Pancreas (tissue), 10 donors: ENCODE measurements at regions not wholly inside any gene's neighbourhood (a gene's known extent, or its start where the extent isn't known, plus 50 kb on each side); places are given as distances from the start of the nearest gene placed in this dataset.
A peak's percentile ranks its signal among the peaks of the same experiment; 100 is the strongest.

ENCODE experiments used
- ATAC-seq, 4 donors: fragments of 200-7000 bp; cut with Tn5 transposase; one replicate each; pipeline versions ENCODE4 v1.8.0 to v1.9.1; 2020; ENCODE audit warnings: mild to moderate bottlenecking in 4 of 4, moderate library complexity in 4 of 4
- DNase-seq, 6 donors: peaks; one replicate each; pipeline ENCODE4 v3.0.0-alpha.2; 2020
- FAIRE-seq: peaks from 2 replicates; lab custom pipeline; 2012; peaks lifted over from hg19 to GRCh38; lab: Jason Lieb, UNC
- H3K27ac ChIP-seq, 4 donors: fragments of 200-600 bp; sonication (generic); 1 replicate in 3 of 4; 2 replicates in 1 of 4; pipeline versions ENCODE4 v1.5.0 to v1.8.0; 2020
- H3K27me3 ChIP-seq, 4 donors: fragments of 200-600 bp; one replicate each; pipeline ENCODE4 v1.8.0; 2021
- H3K36me3 ChIP-seq, 3 donors: fragments of 200-600 bp; sonication (generic) in 1 of 3; one replicate each; pipeline versions ENCODE4 v1.5.0 to v1.8.0; 2020 to 2021
- H3K4me1 ChIP-seq, 3 donors: fragments of 200-600 bp; one replicate each; pipeline ENCODE4 v1.8.0; 2021
- H3K4me3 ChIP-seq, 4 donors: fragments of 200-600 bp; sonication (generic) in 2 of 4; one replicate each; pipeline versions ENCODE4 v1.5.0 to v1.8.0; 2020 to 2021
- H3K9me3 ChIP-seq, 4 donors: fragments of 200-600 bp; one replicate each; pipeline ENCODE4 v1.8.0; 2021
- WGBS, 2 donors: extraction: QIAGEN DNeasy Blood & Tissue Kit; methylation state at CpG; one replicate each; pipeline ENCODE4 v1.1.7; 2013; 5-methylcytosine and 5-hydroxymethylcytosine counted together
- intact Hi-C, 3 donors: fragments of 100-400 bp; cut with DNase I; formaldehyde crosslinking; loops; one replicate each; pipeline versions ENCODE4 v1.11.1 to v1.14.2; 2022
- TF ChIP-seq, protein P1 (sequence below), 4 donors: fragments of 200-600 bp; sonication (generic) in 3 of 4; IDR thresholded peaks; one replicate each; pipeline versions ENCODE4 v1.5.0 to v1.8.0; 2021; ENCODE audit warnings: antibody characterized with exemption in 4 of 4
- donor health status: healthy with polysubstance abuse.
- donor health status: DM: no; HTN: no; CAD: no; lungs with moderate emphysema.
- donor health status: DM: no; HTN: no; CAD: no.
- donor health status: control.
- donor health status: control.
- donor health status: Bipolar disorder and iron deficiency.
- donor health status: DM: yes; HTN: yes; CAD: no.
- donor health status: DM: no; HTN: no; CAD: no.
- donor health status: DM: no; HTN: no; CAD: no.
- donor health status: DM: yes; HTN: yes; CAD: no.

DNA sequence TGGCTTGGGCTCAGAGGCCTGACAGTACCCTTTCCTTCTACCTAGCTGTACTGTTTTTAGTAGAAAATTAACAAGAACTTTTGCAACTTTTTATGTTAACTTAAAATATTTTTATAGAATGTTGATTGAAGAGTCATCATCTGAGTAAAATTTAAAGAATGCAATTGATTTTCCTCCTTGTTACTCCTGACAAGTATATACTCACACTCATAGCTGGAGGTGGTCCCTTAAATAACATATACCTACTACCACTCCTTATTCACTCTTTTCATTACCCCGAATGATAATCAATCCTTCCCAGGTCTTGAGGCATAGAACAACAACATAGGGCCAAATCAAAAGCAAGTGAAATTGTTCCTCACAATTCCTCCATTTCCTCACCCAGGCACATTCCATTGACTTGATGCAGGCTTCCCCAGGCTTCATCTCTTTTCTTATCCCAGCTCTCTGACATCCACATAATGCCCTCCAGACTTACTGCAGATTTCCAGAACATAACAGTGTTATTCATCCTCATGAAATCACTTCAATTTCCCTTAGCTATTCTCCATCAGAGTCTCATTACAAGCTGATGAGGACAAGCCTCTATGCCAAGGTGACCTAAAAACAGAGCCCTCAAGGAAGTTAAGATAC, 73.2 kb upstream of the ANXA10 start:
- H3K36me3 ChIP-seq, result no peaks in the 10 kb centered on the region
- peaks cover 0 to 14% (median 0%) of the 10 kb centered on the region in 4 donors for H3K27me3 ChIP-seq
- H3K4me1 ChIP-seq, result no peaks in the 10 kb centered on the region
- H3K27ac ChIP-seq, result no peak overlapping the region
- FAIRE-seq (no peak), ATAC-seq (no peak), DNase-seq (no peak)
- 68 to 76% methylated on average over 1 of the region's 1 CpG for WGBS, 2 donors
- TF ChIP-seq, protein P1, sequence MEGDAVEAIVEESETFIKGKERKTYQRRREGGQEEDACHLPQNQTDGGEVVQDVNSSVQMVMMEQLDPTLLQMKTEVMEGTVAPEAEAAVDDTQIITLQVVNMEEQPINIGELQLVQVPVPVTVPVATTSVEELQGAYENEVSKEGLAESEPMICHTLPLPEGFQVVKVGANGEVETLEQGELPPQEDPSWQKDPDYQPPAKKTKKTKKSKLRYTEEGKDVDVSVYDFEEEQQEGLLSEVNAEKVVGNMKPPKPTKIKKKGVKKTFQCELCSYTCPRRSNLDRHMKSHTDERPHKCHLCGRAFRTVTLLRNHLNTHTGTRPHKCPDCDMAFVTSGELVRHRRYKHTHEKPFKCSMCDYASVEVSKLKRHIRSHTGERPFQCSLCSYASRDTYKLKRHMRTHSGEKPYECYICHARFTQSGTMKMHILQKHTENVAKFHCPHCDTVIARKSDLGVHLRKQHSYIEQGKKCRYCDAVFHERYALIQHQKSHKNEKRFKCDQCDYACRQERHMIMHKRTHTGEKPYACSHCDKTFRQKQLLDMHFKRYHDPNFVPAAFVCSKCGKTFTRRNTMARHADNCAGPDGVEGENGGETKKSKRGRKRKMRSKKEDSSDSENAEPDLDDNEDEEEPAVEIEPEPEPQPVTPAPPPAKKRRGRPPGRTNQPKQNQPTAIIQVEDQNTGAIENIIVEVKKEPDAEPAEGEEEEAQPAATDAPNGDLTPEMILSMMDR (IDR thresholded peaks at IDR 0.05), result no peak
- H3K9me3 ChIP-seq, result no peaks in the 10 kb centered on the region
- no peak overlapping the region for H3K4me3 ChIP-seq
- intact Hi-C loops, result no loop called here

DNA sequence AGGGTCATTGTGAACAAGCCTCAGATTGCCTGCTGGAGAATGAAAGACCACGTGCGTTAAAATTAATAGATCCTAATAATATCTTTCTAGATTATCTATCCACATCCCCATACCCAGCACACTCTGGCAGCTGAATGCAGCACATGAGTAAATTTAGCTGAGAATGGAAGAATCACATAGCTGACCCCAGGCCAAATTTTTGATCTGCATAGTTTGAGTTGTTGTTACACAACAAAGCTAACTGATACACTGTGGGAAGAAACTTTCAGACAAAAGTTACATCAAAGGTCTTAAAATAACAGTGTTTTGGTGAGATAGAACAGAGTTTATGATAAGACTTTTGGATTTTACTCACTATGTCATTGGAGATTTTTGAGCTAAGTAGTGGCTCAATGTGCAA, 72.4 kb upstream of the ANXA10 start:
- no peak overlapping the region for H3K27ac ChIP-seq
- no peak for ATAC-seq
- FAIRE-seq, result no peak
- no peak overlapping the region for H3K4me3 ChIP-seq
- H3K4me1 ChIP-seq, result no peaks in the 10 kb centered on the region
- intact Hi-C loops, result no loop called here
- 90 to 91% methylated on average over 2 of the region's 2 CpGs for WGBS, 2 donors
- H3K36me3 ChIP-seq, result no peaks in the 10 kb centered on the region
- no peak for DNase-seq
- H3K9me3 ChIP-seq, result no peaks in the 10 kb centered on the region
- TF ChIP-seq, protein P1 (IDR thresholded peaks at IDR 0.05), result no peak
- peaks cover 0 to 14% (median 0%) of the 10 kb centered on the region in 4 donors for H3K27me3 ChIP-seq

DNA sequence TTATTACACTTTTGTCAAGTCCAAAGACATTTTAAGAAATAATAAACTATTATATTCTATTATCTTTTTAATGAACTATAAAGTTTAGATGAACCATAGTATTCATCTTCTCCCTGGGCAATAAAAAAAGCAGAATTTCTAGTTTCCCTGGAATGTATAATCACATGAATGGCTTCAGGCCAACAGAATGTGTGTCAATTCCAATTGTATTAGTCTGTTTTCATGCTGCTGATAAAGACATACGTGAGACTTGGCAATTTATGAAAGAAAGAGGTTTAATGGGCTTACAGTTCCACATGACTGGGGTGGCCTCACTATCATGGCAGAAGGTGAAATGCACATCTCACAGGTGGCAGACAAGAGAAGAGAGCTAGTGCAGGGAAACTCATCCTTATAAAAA, 70.7 kb upstream of the ANXA10 start:
- Histone ChIP-seq H3K9me3 (no peaks in the 10 kb centered on the region), H3K4me1 (no peaks in the 10 kb centered on the region), H3K36me3 (no peaks in the 10 kb centered on the region), H3K4me3 (no peak overlapping the region), H3K27me3 (no peaks in the 10 kb centered on the region), H3K27ac (no peak overlapping the region)
- WGBS, 2 donors, result 0 to 10% methylated on average over 1 of the region's 1 CpG
- no peak for FAIRE-seq
- ATAC-seq, result no peak
- intact Hi-C loops, result no loop called here
- TF ChIP-seq, protein P1 (IDR thresholded peaks at IDR 0.05), result no peak
- no peak for DNase-seq

DNA sequence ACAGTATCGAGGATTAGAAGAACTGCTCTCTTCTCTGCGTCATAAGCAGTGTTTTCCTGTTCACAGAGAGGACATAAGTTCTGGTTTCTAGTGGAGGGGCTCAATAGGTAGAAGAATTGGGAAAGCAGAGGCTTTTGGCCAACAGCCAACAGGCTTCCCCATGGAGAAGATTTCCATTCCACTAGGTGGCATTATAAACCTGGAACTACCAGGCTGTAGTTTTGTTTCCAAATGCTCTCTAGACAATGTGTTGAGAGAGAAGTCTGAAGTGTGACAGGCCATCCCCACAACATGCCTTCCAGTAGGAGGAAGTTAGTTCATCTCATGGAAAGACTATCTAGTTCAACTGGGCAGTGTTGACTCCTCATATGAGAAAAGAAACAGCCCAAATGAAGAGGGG, 63.8 kb upstream of the ANXA10 start:
- Histone ChIP-seq H3K9me3 (no peaks in the 10 kb centered on the region), H3K4me1 (no peaks in the 10 kb centered on the region), H3K4me3 (no peak overlapping the region), H3K36me3 (no peaks in the 10 kb centered on the region), H3K27me3 (no peaks in the 10 kb centered on the region), H3K27ac (no peak overlapping the region)
- ATAC-seq (peak in 2 of 4 donors; percentile 26 to 29), FAIRE-seq (no peak), DNase-seq (peak in 1 of 6 donors; percentile 18)
- TF ChIP-seq, protein P1 (IDR thresholded peaks at IDR 0.05), result no peak
- WGBS, 2 donors, result 82 to 89% methylated on average over 2 of the region's 2 CpGs
- intact Hi-C loops, result no loop called here

DNA sequence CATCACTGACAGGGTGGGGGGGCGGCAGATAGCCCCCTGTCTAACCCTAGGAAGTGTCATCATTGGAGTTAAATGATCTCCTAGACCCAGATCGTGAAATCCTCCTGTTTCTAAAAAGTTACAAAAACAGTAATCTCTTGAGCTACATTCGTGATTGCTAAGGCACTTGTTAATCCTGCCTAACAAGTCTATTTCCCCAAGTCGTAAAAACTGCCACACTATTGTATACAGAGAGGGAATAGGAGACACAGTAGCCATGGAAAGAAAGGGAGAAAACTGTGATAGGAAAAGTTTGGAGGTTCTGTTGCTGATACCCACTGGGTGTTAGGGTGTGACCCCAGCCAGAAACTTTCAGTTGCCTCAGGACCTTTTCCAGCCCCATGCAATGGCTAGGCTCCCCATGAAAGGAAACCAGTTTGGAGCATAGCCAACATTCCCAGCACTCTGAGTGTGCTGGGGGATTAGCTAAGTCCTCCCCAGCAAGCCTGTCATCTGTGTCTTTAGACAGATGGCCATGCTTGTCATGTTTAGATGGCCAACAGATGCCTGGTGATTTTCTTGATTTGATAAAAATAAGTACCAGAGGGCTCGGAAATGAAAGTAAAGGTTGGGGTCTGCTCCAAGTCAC, 63.3 kb upstream of the ANXA10 start:
- H3K27ac ChIP-seq, result no peak overlapping the region
- 55 to 71% methylated on average over 5 of the region's 5 CpGs for WGBS, 2 donors

More for the DNA sequence above, 63.3 kb upstream of the ANXA10 start:
- no peaks in the 10 kb centered on the region for H3K27me3 ChIP-seq
- no peak for FAIRE-seq
- TF ChIP-seq, protein P1 (IDR thresholded peaks at IDR 0.05), result no peak
- DNase-seq, result no peak
- intact Hi-C loops, result no loop called here
- H3K4me1 ChIP-seq, result no peaks in the 10 kb centered on the region
- no peaks in the 10 kb centered on the region for H3K9me3 ChIP-seq
- no peaks in the 10 kb centered on the region for H3K36me3 ChIP-seq
- no peak overlapping the region for H3K4me3 ChIP-seq
- ATAC-seq, result no peak
